ENCODE measurements at regions not wholly inside any gene's neighbourhood (a gene's known extent, or its start where the extent isn't known, plus 50 kb on each side); places are given as distances from the start of the nearest gene placed in this dataset.

GRCh38 chr7:115081772-115082171, 159.9 kb downstream of the MDFIC start:
- no peak for DNase-seq (ENCODE audit: low spot score)

GRCh38 chr7:115078851-115079250, 157.0 kb downstream of the MDFIC start:
- no peak for DNase-seq (ENCODE audit: low spot score)

GRCh38 chr7:115078386-115078785, 156.5 kb downstream of the MDFIC start:
- DNase-seq (ENCODE audit: low spot score) = no peak

- no peak for DNase-seq (ENCODE audit: low spot score)
Observed at GRCh38 chr7:115070311-115070710, 148.4 kb downstream of the MDFIC start.

Measured in germinal center (tissue), 1 donor.